ENCODE measurements at regions not wholly inside any gene's neighbourhood (a gene's known extent, or its start where the extent isn't known, plus 50 kb on each side); places are given as distances from the start of the nearest gene placed in this dataset.

- TF ChIP-seq GATA3 (IDR thresholded peaks at IDR 0.05; ENCODE audit: low read depth, low read length) (no peak), GATA2 (IDR thresholded peaks at IDR 0.05; ENCODE audit: low read depth, low read length) (no peak)
Measured at GRCh38 chr20:50360921-50361320, 149.3 kb upstream of the PTPN1 start.

- TF ChIP-seq GATA3 (IDR thresholded peaks at IDR 0.05; ENCODE audit: low read depth, low read length) (no peak), GATA2 (IDR thresholded peaks at IDR 0.05; ENCODE audit: low read depth, low read length) (no peak)
Measured at GRCh38 chr20:50363027-50363426, 147.2 kb upstream of the PTPN1 start.

GRCh38 chr20:50363479-50363878 lies 146.7 kb upstream of the PTPN1 start:
- TF ChIP-seq GATA2 (IDR thresholded peaks at IDR 0.05; ENCODE audit: low read depth, low read length) (no peak), GATA3 (IDR thresholded peaks at IDR 0.05; ENCODE audit: low read depth, low read length) (no peak)

- no peak for TF ChIP-seq GATA3 (IDR thresholded peaks at IDR 0.05; ENCODE audit: low read depth, low read length)
- no peak for TF ChIP-seq GATA2 (IDR thresholded peaks at IDR 0.05; ENCODE audit: low read depth, low read length)
Measured at GRCh38 chr20:50364542-50364941, 145.6 kb upstream of the PTPN1 start.

- TF ChIP-seq GATA2 (IDR thresholded peaks at IDR 0.05; ENCODE audit: low read depth, low read length): no peak
- no peak for TF ChIP-seq GATA3 (IDR thresholded peaks at IDR 0.05; ENCODE audit: low read depth, low read length)
Measured at GRCh38 chr20:50366270-50367103, 143.7 kb upstream of the PTPN1 start.

- TF ChIP-seq GATA3 (IDR thresholded peaks at IDR 0.05; ENCODE audit: low read depth, low read length): no peak
- no peak for TF ChIP-seq GATA2 (IDR thresholded peaks at IDR 0.05; ENCODE audit: low read depth, low read length)
Measured at GRCh38 chr20:50367104-50367674, 143.0 kb upstream of the PTPN1 start.

- no peak for TF ChIP-seq GATA3 (IDR thresholded peaks at IDR 0.05; ENCODE audit: low read depth, low read length)
- TF ChIP-seq GATA2 (IDR thresholded peaks at IDR 0.05; ENCODE audit: low read depth, low read length): no peak
Measured at GRCh38 chr20:50367739-50368375, 142.3 kb upstream of the PTPN1 start.

- no peak for TF ChIP-seq GATA3 (IDR thresholded peaks at IDR 0.05; ENCODE audit: low read depth, low read length)
- no peak for TF ChIP-seq GATA2 (IDR thresholded peaks at IDR 0.05; ENCODE audit: low read depth, low read length)
Measured at GRCh38 chr20:50368386-50368785, 141.8 kb upstream of the PTPN1 start.

- TF ChIP-seq GATA2 (IDR thresholded peaks at IDR 0.05; ENCODE audit: low read depth, low read length) (no peak), GATA3 (IDR thresholded peaks at IDR 0.05; ENCODE audit: low read depth, low read length) (no peak)
Measured at GRCh38 chr20:50368813-50369224, 141.4 kb upstream of the PTPN1 start.

- TF ChIP-seq GATA2 (IDR thresholded peaks at IDR 0.05; ENCODE audit: low read depth, low read length): no peak
- TF ChIP-seq GATA3 (IDR thresholded peaks at IDR 0.05; ENCODE audit: low read depth, low read length): no peak
Measured at GRCh38 chr20:50369225-50370035, 140.8 kb upstream of the PTPN1 start.

GRCh38 chr20:50370036-50370566 lies 140.1 kb upstream of the PTPN1 start:
- TF ChIP-seq GATA2 (IDR thresholded peaks at IDR 0.05; ENCODE audit: low read depth, low read length) (no peak), GATA3 (IDR thresholded peaks at IDR 0.05; ENCODE audit: low read depth, low read length) (no peak)

GRCh38 chr20:50371878-50372769 lies 138.1 kb upstream of the PTPN1 start:
- no peak for TF ChIP-seq GATA2 (IDR thresholded peaks at IDR 0.05; ENCODE audit: low read depth, low read length)
- no peak for TF ChIP-seq GATA3 (IDR thresholded peaks at IDR 0.05; ENCODE audit: low read depth, low read length)

GRCh38 chr20:50372770-50373088 lies 137.5 kb upstream of the PTPN1 start:
- TF ChIP-seq GATA2 (IDR thresholded peaks at IDR 0.05; ENCODE audit: low read depth, low read length) (no peak), GATA3 (IDR thresholded peaks at IDR 0.05; ENCODE audit: low read depth, low read length) (no peak)
